ENCODE measurements at regions not wholly inside any gene's neighbourhood (a gene's known extent, or its start where the extent isn't known, plus 50 kb on each side); places are given as distances from the start of the nearest gene placed in this dataset.

DNA sequence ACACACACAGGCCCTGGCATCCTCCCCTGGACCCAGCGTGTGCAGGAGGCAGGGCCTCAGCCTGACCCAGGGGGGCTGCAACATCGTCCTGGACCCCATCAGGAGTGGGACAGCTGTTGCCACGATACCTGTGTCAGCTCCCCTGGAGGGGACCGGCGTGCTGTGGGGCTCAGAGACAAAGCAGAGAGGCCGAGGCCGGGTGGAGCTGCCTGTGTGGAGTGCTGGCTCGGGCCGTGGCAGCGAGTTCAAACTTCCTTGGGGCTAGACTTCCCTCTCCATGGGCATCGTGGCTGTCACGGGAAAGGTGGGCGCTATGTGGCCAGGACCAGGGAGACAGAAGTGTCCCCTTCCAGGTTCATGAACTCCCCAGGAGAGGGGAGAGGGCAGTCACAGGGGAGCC is 155.0 kb upstream of the SFSWAP start:
- no peak overlapping the region for H3K27ac Mint-ChIP-seq (ENCODE audit: low read depth, unreplicated experiment)
- no peak overlapping the region for H3K4me3 Mint-ChIP-seq (ENCODE audit: unreplicated experiment)
- H3K36me3 Mint-ChIP-seq (ENCODE audit: insufficient read depth, unreplicated experiment), result no peaks in the 10 kb centered on the region
- intact Hi-C loops (cut with micrococcal nuclease), result loop anchor here (10.0 kb wide), 1 partner anchor 641 kb away; no protein-coding TSS in a partner anchor
- no peaks in the 10 kb centered on the region for H3K4me1 Mint-ChIP-seq (ENCODE audit: insufficient read depth, unreplicated experiment)
- no TSS peak for BruUV-seq (replicated peaks)
- no peaks in the 10 kb centered on the region for H3K9me3 Mint-ChIP-seq (ENCODE audit: unreplicated experiment)
- CTCF ChIA-PET, result interaction anchor here (0.8 to 1.6 kb wide), 4 partner anchors 14 to 451 kb away, joined by 3 to 4 read pairs (median 3); no protein-coding TSS in a partner anchor
- POLR2A ChIA-PET, result interaction anchor here (0.6 to 0.7 kb wide), 2 partner anchors 182 to 513 kb away, joined by 3 to 4 read pairs; no protein-coding TSS in a partner anchor
- H3K27me3 Mint-ChIP-seq (ENCODE audit: insufficient read depth, unreplicated experiment), result no peaks in the 10 kb centered on the region
- TF ChIP-seq, protein P1, sequence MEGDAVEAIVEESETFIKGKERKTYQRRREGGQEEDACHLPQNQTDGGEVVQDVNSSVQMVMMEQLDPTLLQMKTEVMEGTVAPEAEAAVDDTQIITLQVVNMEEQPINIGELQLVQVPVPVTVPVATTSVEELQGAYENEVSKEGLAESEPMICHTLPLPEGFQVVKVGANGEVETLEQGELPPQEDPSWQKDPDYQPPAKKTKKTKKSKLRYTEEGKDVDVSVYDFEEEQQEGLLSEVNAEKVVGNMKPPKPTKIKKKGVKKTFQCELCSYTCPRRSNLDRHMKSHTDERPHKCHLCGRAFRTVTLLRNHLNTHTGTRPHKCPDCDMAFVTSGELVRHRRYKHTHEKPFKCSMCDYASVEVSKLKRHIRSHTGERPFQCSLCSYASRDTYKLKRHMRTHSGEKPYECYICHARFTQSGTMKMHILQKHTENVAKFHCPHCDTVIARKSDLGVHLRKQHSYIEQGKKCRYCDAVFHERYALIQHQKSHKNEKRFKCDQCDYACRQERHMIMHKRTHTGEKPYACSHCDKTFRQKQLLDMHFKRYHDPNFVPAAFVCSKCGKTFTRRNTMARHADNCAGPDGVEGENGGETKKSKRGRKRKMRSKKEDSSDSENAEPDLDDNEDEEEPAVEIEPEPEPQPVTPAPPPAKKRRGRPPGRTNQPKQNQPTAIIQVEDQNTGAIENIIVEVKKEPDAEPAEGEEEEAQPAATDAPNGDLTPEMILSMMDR (IDR thresholded peaks at IDR 0.05; ENCODE audit: unreplicated experiment), result no peak
- no peak for DNase-seq (ENCODE audit: unreplicated experiment)

DNA sequence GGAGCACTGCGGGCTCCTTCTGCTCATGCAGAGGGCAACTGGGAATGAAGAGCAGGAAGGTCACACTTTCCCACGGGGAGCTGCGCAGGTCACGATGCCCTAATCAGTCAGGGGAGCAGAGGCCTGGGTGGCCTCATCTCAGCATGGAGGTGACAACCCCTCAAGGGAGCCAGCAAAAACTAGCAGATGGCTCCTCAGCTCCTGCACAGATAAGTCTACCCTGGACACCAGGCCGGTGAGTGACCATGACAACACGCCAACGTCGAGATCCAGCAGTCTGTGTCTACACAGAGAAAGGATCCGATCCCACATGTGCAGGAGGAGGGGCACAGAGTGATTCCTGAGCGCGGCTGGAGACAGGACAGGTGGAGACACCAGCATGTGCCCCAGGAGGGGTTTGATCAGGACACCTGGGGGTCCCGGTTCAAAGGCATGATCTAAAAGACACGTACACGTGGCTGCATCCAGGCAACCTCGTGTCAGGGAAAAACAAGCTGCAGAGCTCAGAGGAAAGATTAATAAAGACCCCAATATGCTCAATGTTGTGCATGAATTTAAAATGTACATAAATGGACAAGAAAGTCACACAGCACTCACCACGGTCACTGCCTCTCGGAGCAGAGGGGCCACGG is 153.7 kb upstream of the SFSWAP start:
- intact Hi-C loops (cut with micrococcal nuclease), result loop anchor here (10.0 kb wide), 1 partner anchor 642 kb away; no protein-coding TSS in a partner anchor
- no peak for DNase-seq (ENCODE audit: unreplicated experiment)
- ChIA-PET CTCF (no interaction called here), POLR2A (no interaction called here)
- Mint-ChIP-seq H3K4me1 (ENCODE audit: insufficient read depth, unreplicated experiment) (no peaks in the 10 kb centered on the region), H3K36me3 (ENCODE audit: insufficient read depth, unreplicated experiment) (no peaks in the 10 kb centered on the region), H3K4me3 (ENCODE audit: unreplicated experiment) (no peak overlapping the region), H3K9me3 (ENCODE audit: unreplicated experiment) (no peaks in the 10 kb centered on the region), H3K27ac (ENCODE audit: low read depth, unreplicated experiment) (no peak overlapping the region), H3K27me3 (ENCODE audit: insufficient read depth, unreplicated experiment) (no peaks in the 10 kb centered on the region)
- TF ChIP-seq, protein P1 (IDR thresholded peaks at IDR 0.05; ENCODE audit: unreplicated experiment), result no peak
- no TSS peak for BruUV-seq (replicated peaks)

DNA sequence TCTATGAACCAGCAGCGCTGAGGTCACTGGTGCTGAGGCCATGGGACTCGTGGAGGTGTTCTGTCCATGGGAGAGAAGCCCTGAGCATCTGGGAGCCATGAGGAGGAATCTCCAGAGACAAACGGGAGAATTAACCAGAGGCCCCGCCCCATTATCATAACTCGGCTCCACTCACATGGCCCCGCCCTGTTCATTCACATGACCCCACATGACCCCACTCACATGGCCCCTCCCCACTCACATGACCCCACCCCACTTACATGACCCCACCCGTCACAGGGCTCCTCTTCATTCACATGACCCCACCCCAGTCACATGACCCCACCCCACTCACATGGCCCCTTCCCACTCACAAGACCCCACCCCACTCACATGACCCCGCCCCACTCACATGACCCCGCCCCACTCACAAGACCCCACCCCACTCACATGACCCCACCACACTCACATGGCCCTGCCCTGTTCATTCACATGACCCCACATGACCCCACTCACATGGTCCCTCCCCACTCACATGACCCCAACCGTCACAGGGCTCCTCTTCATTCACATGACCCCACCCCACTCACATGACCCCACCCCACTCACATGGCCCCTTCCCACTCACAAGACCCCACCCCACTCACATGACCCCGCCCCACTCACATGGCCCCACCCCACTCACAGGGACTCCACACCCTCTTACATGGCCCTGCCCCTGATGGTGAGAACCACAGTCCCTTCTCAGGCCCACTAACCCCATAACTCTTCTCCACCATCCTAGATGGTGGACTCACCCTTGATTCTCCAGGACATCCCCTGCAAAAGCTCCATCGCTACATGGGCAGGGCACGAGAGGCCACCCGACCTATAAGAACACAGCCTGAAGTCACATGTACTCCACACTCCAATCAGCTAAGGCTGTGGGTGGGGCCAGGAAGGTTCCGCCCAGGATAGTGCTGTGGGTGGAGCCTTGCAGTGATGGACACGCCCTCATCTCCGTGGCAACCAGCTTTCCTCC is 151.1 kb upstream of the SFSWAP start:
- Mint-ChIP-seq H3K36me3 (ENCODE audit: insufficient read depth, unreplicated experiment) (no peaks in the 10 kb centered on the region), H3K27me3 (ENCODE audit: insufficient read depth, unreplicated experiment) (peaks cover under 1% of the 10 kb centered on the region), H3K4me1 (ENCODE audit: insufficient read depth, unreplicated experiment) (no peaks in the 10 kb centered on the region), H3K4me3 (ENCODE audit: unreplicated experiment) (no peak overlapping the region), H3K27ac (ENCODE audit: low read depth, unreplicated experiment) (no peak overlapping the region), H3K9me3 (ENCODE audit: unreplicated experiment) (no peaks in the 10 kb centered on the region)
- BruUV-seq (replicated peaks), result no TSS peak
- DNase-seq (ENCODE audit: unreplicated experiment), result no peak
- intact Hi-C loops (cut with micrococcal nuclease), result loop anchor here (10.0 kb wide), 2 partner anchors 455 to 645 kb away; no protein-coding TSS in a partner anchor
- TF ChIP-seq, protein P1 (IDR thresholded peaks at IDR 0.05; ENCODE audit: unreplicated experiment), result no peak
- ChIA-PET POLR2A (no interaction called here), CTCF (interaction anchor here (0.6 kb wide), 1 partner anchor 520 kb away, joined by 3 read pairs; no protein-coding TSS in a partner anchor)

DNA sequence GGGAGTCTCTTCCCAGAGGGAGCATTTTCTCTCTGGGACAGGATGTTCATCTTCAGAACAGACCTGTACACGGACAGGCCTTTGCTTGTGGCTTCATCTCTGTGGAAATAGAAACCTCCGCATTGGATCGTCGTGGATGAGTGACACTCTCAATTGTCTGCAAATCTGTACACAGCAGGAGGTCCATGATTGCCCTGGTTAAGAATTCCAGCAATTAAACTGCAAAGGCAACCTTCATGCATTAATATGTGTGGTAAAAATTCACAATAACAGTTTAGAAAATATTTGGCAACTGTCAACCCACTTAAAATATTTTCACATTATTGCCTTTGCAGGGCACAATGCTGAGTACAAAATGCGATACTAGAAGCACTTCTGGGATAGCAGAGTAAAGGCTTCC is 149.8 kb upstream of the SFSWAP start:
- no peaks in the 10 kb centered on the region for H3K36me3 Mint-ChIP-seq (ENCODE audit: insufficient read depth, unreplicated experiment)
- no TSS peak for BruUV-seq (replicated peaks)
- H3K9me3 Mint-ChIP-seq (ENCODE audit: unreplicated experiment), result no peaks in the 10 kb centered on the region
- DNase-seq (ENCODE audit: unreplicated experiment), result no peak
- H3K4me1 Mint-ChIP-seq (ENCODE audit: insufficient read depth, unreplicated experiment), result no peaks in the 10 kb centered on the region
- POLR2A ChIA-PET, result no interaction called here
- H3K27ac Mint-ChIP-seq (ENCODE audit: low read depth, unreplicated experiment), result no peak overlapping the region
- H3K4me3 Mint-ChIP-seq (ENCODE audit: unreplicated experiment), result no peak overlapping the region
- peaks cover 13% of the 10 kb centered on the region for H3K27me3 Mint-ChIP-seq (ENCODE audit: insufficient read depth, unreplicated experiment)
- CTCF ChIA-PET, result interaction anchor here (1.5 kb wide), 1 partner anchor 456 kb away, joined by 8 read pairs; no protein-coding TSS in a partner anchor
- intact Hi-C loops (cut with micrococcal nuclease), result loop anchor here (10.0 kb wide), 1 partner anchor 456 kb away; no protein-coding TSS in a partner anchor
- TF ChIP-seq, protein P1 (IDR thresholded peaks at IDR 0.05; ENCODE audit: unreplicated experiment), result no peak

Measured in MCF 10A (cell line).